Mesendoderm (in vitro differentiated cells): ENCODE measurements at regions not wholly inside any gene's neighbourhood (a gene's known extent, or its start where the extent isn't known, plus 50 kb on each side); places are given as distances from the start of the nearest gene placed in this dataset.

Experiments used
- DNase-seq: peaks from one replicate; pipeline ENCODE4 v3.0.0; 2013
- H2AK5ac ChIP-seq: 2 replicates; pipeline ENCODE4 v1.6.1; 2013; ENCODE audit warnings: low read length, inconsistent platforms
- H2BK120ac ChIP-seq: 2 replicates; pipeline ENCODE4 v1.6.1; 2013; ENCODE audit warnings: low read depth, mild to moderate bottlenecking, low read length, moderate library complexity, mixed read lengths
- H2BK15ac ChIP-seq: replicated peaks from 2 replicates; pipeline ENCODE4 v1.6.1; 2013; ENCODE audit warnings: low read depth, mild to moderate bottlenecking, moderate library complexity
- H2BK5ac ChIP-seq: 2 replicates; pipeline ENCODE4 v1.6.1; 2013; ENCODE audit warnings: low read length, inconsistent platforms
- H3K18ac ChIP-seq: 2 replicates; pipeline ENCODE4 v1.6.1; 2013; ENCODE audit warnings: mild to moderate bottlenecking, low read length, mixed read lengths
- H3K23ac ChIP-seq: one replicate; pipeline ENCODE4 v1.6.1; 2013; ENCODE audit warnings: low read length
- H3K27ac ChIP-seq: 2 replicates; pipeline ENCODE4 v1.5.1; 2013; ENCODE audit warnings: low read depth, mild to moderate bottlenecking, inconsistent platforms, low read length, moderate library complexity
- H3K27me3 ChIP-seq: 2 replicates; pipeline ENCODE4 v1.6.1; 2013; ENCODE audit warnings: low read length, control low read depth, mild to moderate bottlenecking, inconsistent platforms; ENCODE audit not compliant: insufficient read depth, poor library complexity
- H3K36me3 ChIP-seq: 2 replicates; pipeline ENCODE4 v1.6.1; 2013; ENCODE audit warnings: low read length, inconsistent platforms; ENCODE audit not compliant: control insufficient read depth, insufficient read depth
- H3K4ac ChIP-seq: one replicate; pipeline ENCODE4 v1.6.1; 2013; ENCODE audit warnings: low read depth, mild to moderate bottlenecking, low read length, moderate library complexity
- H3K4me1 ChIP-seq: 2 replicates; pipeline ENCODE4 v1.6.1; 2013; ENCODE audit warnings: low read depth, low read length, inconsistent platforms; ENCODE audit not compliant: control insufficient read depth
- H3K4me2 ChIP-seq: 2 replicates; pipeline ENCODE4 v1.6.1; 2013; ENCODE audit warnings: low read length
- H3K4me3 ChIP-seq: 2 replicates; pipeline ENCODE4 v1.5.1; 2013; ENCODE audit warnings: mild to moderate bottlenecking, low read length
- H3K56ac ChIP-seq: one replicate; pipeline ENCODE4 v1.6.1; 2013; ENCODE audit warnings: low read length
- H3K79me1 ChIP-seq: 2 replicates; pipeline ENCODE4 v1.6.1; 2013; ENCODE audit warnings: low read length, inconsistent platforms
- H3K79me2 ChIP-seq: 2 replicates; pipeline ENCODE4 v1.6.1; 2013; ENCODE audit warnings: mild to moderate bottlenecking, low read length; ENCODE audit not compliant: control insufficient read depth, insufficient read depth
- H3K9ac ChIP-seq: 2 replicates; pipeline ENCODE4 v1.6.1; 2013; ENCODE audit warnings: low read length, inconsistent platforms
- H4K5ac ChIP-seq: one replicate; pipeline ENCODE4 v1.6.1; 2013; ENCODE audit warnings: low read length
- H4K8ac ChIP-seq: one replicate; pipeline ENCODE4 v1.6.1; 2013; ENCODE audit warnings: low read depth, mild to moderate bottlenecking, control low read depth, low read length, moderate library complexity
- WGBS: extraction: QIAGEN DNeasy Blood & Tissue Kit; methylation state at CpG from one replicate; pipeline ENCODE4 v1.1.7; 2013; ENCODE audit warnings: low lambda C conversion rate, missing lambda C conversion rate; ENCODE audit not compliant: insufficient coverage; ENCODE audit errors: extremely low coverage; 5-methylcytosine and 5-hydroxymethylcytosine counted together

GRCh38 chr15:62337934-62338333 lies 172.8 kb upstream of the C2CD4B start:
- Histone ChIP-seq H4K5ac (no peak overlapping the region), H3K9ac (no peak overlapping the region), H3K4ac (no peak overlapping the region), H2AK5ac (no peak overlapping the region), H3K4me1 (no peaks in the 10 kb centered on the region), H3K27me3 (no peaks in the 10 kb centered on the region), H4K8ac (no peak overlapping the region), H3K36me3 (no peaks in the 10 kb centered on the region), H3K23ac (no peak overlapping the region), H2BK15ac (no peak overlapping the region), H3K27ac (no peak overlapping the region), H3K56ac (no peak overlapping the region), H3K4me2 (no peak overlapping the region), H2BK5ac (no peak overlapping the region), H3K4me3 (no peak overlapping the region), H3K79me2 (no peaks in the 10 kb centered on the region), H2BK120ac (no peak overlapping the region), H3K18ac (no peak overlapping the region), H3K79me1 (no peaks in the 10 kb centered on the region)
- DNase-seq = no peak
- no CpG with 5 or more reads among the region's 4 CpGs for WGBS

GRCh38 chr15:62338497-62338896 lies 173.4 kb upstream of the C2CD4B start:
- H2BK5ac ChIP-seq = no peak overlapping the region
- no peak overlapping the region for H2BK120ac ChIP-seq
- no peaks in the 10 kb centered on the region for H3K79me2 ChIP-seq
- H2AK5ac ChIP-seq = no peak overlapping the region
- no peak overlapping the region for H3K9ac ChIP-seq
- H4K8ac ChIP-seq = no peak overlapping the region
- no peak overlapping the region for H3K4ac ChIP-seq
- H3K4me2 ChIP-seq = no peak overlapping the region
- no peak overlapping the region for H3K27ac ChIP-seq
- H3K18ac ChIP-seq = no peak overlapping the region
- H3K36me3 ChIP-seq = no peaks in the 10 kb centered on the region
- H3K56ac ChIP-seq = no peak overlapping the region
- no peak overlapping the region for H2BK15ac ChIP-seq
- H4K5ac ChIP-seq = no peak overlapping the region
- H3K23ac ChIP-seq = no peak overlapping the region
- H3K4me3 ChIP-seq = no peak overlapping the region
- H3K27me3 ChIP-seq = no peaks in the 10 kb centered on the region
- DNase-seq = no peak
- H3K79me1 ChIP-seq = no peaks in the 10 kb centered on the region
- H3K4me1 ChIP-seq = no peaks in the 10 kb centered on the region
- no CpG with 5 or more reads among the region's 1 CpG for WGBS

GRCh38 chr15:62342959-62343358 lies 177.9 kb upstream of the C2CD4B start:
- Histone ChIP-seq H3K9ac (no peak overlapping the region), H4K5ac (no peak overlapping the region), H3K27ac (no peak overlapping the region), H3K4me3 (no peak overlapping the region), H2BK15ac (no peak overlapping the region), H2AK5ac (no peak overlapping the region), H3K18ac (no peak overlapping the region), H3K4me2 (no peak overlapping the region), H3K79me2 (no peaks in the 10 kb centered on the region), H3K23ac (no peak overlapping the region), H2BK120ac (no peak overlapping the region), H3K27me3 (no peaks in the 10 kb centered on the region), H3K79me1 (no peaks in the 10 kb centered on the region), H3K56ac (no peak overlapping the region), H2BK5ac (no peak overlapping the region), H3K36me3 (no peaks in the 10 kb centered on the region), H4K8ac (no peak overlapping the region), H3K4me1 (no peaks in the 10 kb centered on the region), H3K4ac (no peak overlapping the region)
- no CpG with 5 or more reads among the region's 9 CpGs for WGBS
- DNase-seq = no peak

- Histone ChIP-seq H3K36me3 (no peaks in the 10 kb centered on the region), H2BK120ac (no peak overlapping the region), H3K79me2 (no peaks in the 10 kb centered on the region), H3K4me2 (no peak overlapping the region), H2BK5ac (no peak overlapping the region), H3K4me3 (no peak overlapping the region), H4K5ac (no peak overlapping the region), H3K18ac (no peak overlapping the region), H3K4me1 (no peaks in the 10 kb centered on the region), H2BK15ac (no peak overlapping the region), H3K9ac (no peak overlapping the region), H3K27ac (no peak overlapping the region), H3K4ac (no peak overlapping the region), H3K23ac (no peak overlapping the region), H3K27me3 (no peaks in the 10 kb centered on the region), H3K56ac (no peak overlapping the region), H4K8ac (no peak overlapping the region), H2AK5ac (no peak overlapping the region), H3K79me1 (no peaks in the 10 kb centered on the region)
- DNase-seq = no peak
- WGBS = no CpG with 5 or more reads among the region's 10 CpGs
Measured at GRCh38 chr15:62343397-62343796, 178.3 kb upstream of the C2CD4B start.

- H4K8ac ChIP-seq = no peak overlapping the region
- no peak overlapping the region for H3K27ac ChIP-seq
- no peaks in the 10 kb centered on the region for H3K36me3 ChIP-seq
- H3K79me1 ChIP-seq = no peaks in the 10 kb centered on the region
- H3K4me1 ChIP-seq = no peaks in the 10 kb centered on the region
- no CpG with 5 or more reads among the region's 21 CpGs for WGBS
- no peaks in the 10 kb centered on the region for H3K27me3 ChIP-seq
- no peak overlapping the region for H4K5ac ChIP-seq
- no peak overlapping the region for H3K4me3 ChIP-seq
- H3K18ac ChIP-seq = no peak overlapping the region
- H3K23ac ChIP-seq = no peak overlapping the region
- H2BK120ac ChIP-seq = no peak overlapping the region
- peak overlapping the region; percentile 76 for H3K56ac ChIP-seq
- no peak overlapping the region for H3K9ac ChIP-seq
- H3K4me2 ChIP-seq = peak overlapping the region; percentile 18
- H3K79me2 ChIP-seq = no peaks in the 10 kb centered on the region
- no peak overlapping the region for H3K4ac ChIP-seq
- H2BK5ac ChIP-seq = no peak overlapping the region
- H2BK15ac ChIP-seq = no peak overlapping the region
- no peak overlapping the region for H2AK5ac ChIP-seq
- DNase-seq = peak; percentile 96
Measured at GRCh38 chr15:62344806-62345539, 179.9 kb upstream of the C2CD4B start.

GRCh38 chr15:62346168-62346567 lies 181.1 kb upstream of the C2CD4B start:
- Histone ChIP-seq H4K5ac (no peak overlapping the region), H2BK120ac (no peak overlapping the region), H3K36me3 (no peaks in the 10 kb centered on the region), H3K27ac (no peak overlapping the region), H3K4me2 (no peak overlapping the region), H3K56ac (no peak overlapping the region), H3K79me1 (no peaks in the 10 kb centered on the region), H3K4ac (no peak overlapping the region), H2BK5ac (no peak overlapping the region), H3K9ac (no peak overlapping the region), H3K4me1 (no peaks in the 10 kb centered on the region), H2BK15ac (no peak overlapping the region), H3K4me3 (no peak overlapping the region), H3K27me3 (no peaks in the 10 kb centered on the region), H4K8ac (no peak overlapping the region), H3K23ac (no peak overlapping the region), H2AK5ac (no peak overlapping the region), H3K79me2 (no peaks in the 10 kb centered on the region), H3K18ac (no peak overlapping the region)
- DNase-seq = no peak
- no CpG with 5 or more reads among the region's 1 CpG for WGBS
